ENCODE measurements at regions not wholly inside any gene's neighbourhood (a gene's known extent, or its start where the extent isn't known, plus 50 kb on each side); places are given as distances from the start of the nearest gene placed in this dataset.

GRCh38 chr1:218741852-218742251 lies 396.7 kb downstream of the TGFB2 start:
- no peak for DNase-seq
- 97% methylated on average over 3 of the region's 3 CpGs; no CpG with 5 or more reads in 1 of the 2 experiments for WGBS, 2 experiments (ENCODE audit: insufficient coverage in 1 of 2, insufficient read length in 1 of 2)
- no peaks in the 10 kb centered on the region for H3K36me3 Mint-ChIP-seq (ENCODE audit: low read depth)
- no peak overlapping the region for H3K4me3 Mint-ChIP-seq
- H3K36me3 ChIP-seq (ENCODE audit: control insufficient read depth, insufficient read depth, low read length) = no peaks in the 10 kb centered on the region
- H3K9me3 ChIP-seq (ENCODE audit: control insufficient read depth, low read length) = peaks cover 17% of the 10 kb centered on the region
- TF ChIP-seq CTCF (conservative IDR thresholded peaks at IDR 0.05) = no peak
- H3K27me3 Mint-ChIP-seq (ENCODE audit: insufficient read depth) = no peaks in the 10 kb centered on the region
- H3K27me3 ChIP-seq (ENCODE audit: control insufficient read depth, insufficient read depth, low read length, poor library complexity, severe bottlenecking) = no peaks in the 10 kb centered on the region
- no peaks in the 10 kb centered on the region for H3K4me1 Mint-ChIP-seq
- no peak overlapping the region for H3K4me3 ChIP-seq (ENCODE audit: low read length)
- H3K9me3 Mint-ChIP-seq = peaks cover 19% of the 10 kb centered on the region
- H3K4me1 ChIP-seq (ENCODE audit: control insufficient read depth, insufficient read depth, low read length) = no peaks in the 10 kb centered on the region
- no peak overlapping the region for H3K9ac ChIP-seq (ENCODE audit: extremely low read depth, low read length, poor library complexity, severe bottlenecking)
- H3K27ac ChIP-seq (ENCODE audit: low read depth, low read length) = no peak overlapping the region
- no peak overlapping the region for H3K27ac Mint-ChIP-seq

- Histone ChIP-seq H3K36me3 (ENCODE audit: control insufficient read depth, insufficient read depth, low read length) (no peaks in the 10 kb centered on the region), H3K4me3 (ENCODE audit: low read length) (no peak overlapping the region), H3K27ac (ENCODE audit: low read depth, low read length) (no peak overlapping the region), H3K9ac (ENCODE audit: extremely low read depth, low read length, poor library complexity, severe bottlenecking) (no peak overlapping the region), H3K4me1 (ENCODE audit: control insufficient read depth, insufficient read depth, low read length) (no peaks in the 10 kb centered on the region), H3K9me3 (ENCODE audit: control insufficient read depth, low read length) (peaks cover 18% of the 10 kb centered on the region), H3K27me3 (ENCODE audit: control insufficient read depth, insufficient read depth, low read length, poor library complexity, severe bottlenecking) (no peaks in the 10 kb centered on the region)
- no peaks in the 10 kb centered on the region for H3K36me3 Mint-ChIP-seq (ENCODE audit: low read depth)
- H3K9me3 Mint-ChIP-seq = peaks cover 24% of the 10 kb centered on the region
- no peak for TF ChIP-seq CTCF (conservative IDR thresholded peaks at IDR 0.05)
- DNase-seq = no peak
- no peak overlapping the region for H3K4me3 Mint-ChIP-seq
- WGBS, 2 experiments (ENCODE audit: insufficient coverage in 1 of 2, insufficient read length in 1 of 2) = 80 to 93% methylated on average over 1 to 6 of the region's 6 CpGs
- H3K27me3 Mint-ChIP-seq (ENCODE audit: insufficient read depth) = no peaks in the 10 kb centered on the region
- no peaks in the 10 kb centered on the region for H3K4me1 Mint-ChIP-seq
- no peak overlapping the region for H3K27ac Mint-ChIP-seq
These were observed 397.5 kb downstream of the TGFB2 start for GRCh38 chr1:218742467-218743262.

GRCh38 chr1:218743861-218744505 lies 398.8 kb downstream of the TGFB2 start:
- Histone ChIP-seq H3K9ac (ENCODE audit: extremely low read depth, low read length, poor library complexity, severe bottlenecking) (no peak overlapping the region), H3K9me3 (ENCODE audit: control insufficient read depth, low read length) (peaks cover 26% of the 10 kb centered on the region), H3K36me3 (ENCODE audit: control insufficient read depth, insufficient read depth, low read length) (no peaks in the 10 kb centered on the region), H3K4me1 (ENCODE audit: control insufficient read depth, insufficient read depth, low read length) (no peaks in the 10 kb centered on the region), H3K27ac (ENCODE audit: low read depth, low read length) (no peak overlapping the region), H3K4me3 (ENCODE audit: low read length) (no peak overlapping the region), H3K27me3 (ENCODE audit: control insufficient read depth, insufficient read depth, low read length, poor library complexity, severe bottlenecking) (no peaks in the 10 kb centered on the region)
- Mint-ChIP-seq H3K4me1 (no peaks in the 10 kb centered on the region), H3K27ac (no peak overlapping the region), H3K9me3 (peaks cover 32% of the 10 kb centered on the region), H3K36me3 (ENCODE audit: low read depth) (no peaks in the 10 kb centered on the region), H3K27me3 (ENCODE audit: insufficient read depth) (no peaks in the 10 kb centered on the region), H3K4me3 (no peak overlapping the region)
- TF ChIP-seq CTCF (conservative IDR thresholded peaks at IDR 0.05) = no peak
- DNase-seq = no peak
- whole genome bisulfite sequencing, 2 experiments (ENCODE audit: insufficient coverage in 1 of 2, insufficient read length in 1 of 2) = 95 to 100% methylated on average over 4 of the region's 4 CpGs

Measured in endodermal cell (in vitro differentiated cells).